A673 (cell line): ENCODE measurements at regions not wholly inside any gene's neighbourhood (a gene's known extent, or its start where the extent isn't known, plus 50 kb on each side); places are given as distances from the start of the nearest gene placed in this dataset.

ENCODE experiments used
- BruUV-seq: library from RNA; stranded (reverse); fragments of 400-500 nt; replicated peaks from 2 replicates; lab custom pipeline; 2021; lab: Mats Ljungman, UMichigan
- CTCF ChIA-PET: fragments of 300-600 bp; sonication (Branson Sonifier 250); formaldehyde crosslinking; loops from one replicate; lab custom pipeline; 2022; ENCODE audit warnings: antibody characterized with exemption; lab: Charles Lee
- POLR2A ChIA-PET: fragments of 300-600 bp; sonication (Branson Sonifier 250); formaldehyde crosslinking; loops from one replicate; lab custom pipeline; 2022; ENCODE audit warnings: antibody characterized with exemption; ENCODE audit not compliant: low non-redundant PET; lab: Charles Lee
- DNase-seq: peaks from one replicate; pipeline ENCODE4 v3.0.0-alpha.2; 2015; ENCODE audit warnings: low spot score
- H3K27ac ChIP-seq: fragments of 200-600 bp; sonication (generic); 2 replicates; pipeline ENCODE4 v1.5.1; 2016; ENCODE audit warnings: mixed run types, low read depth, mild to moderate bottlenecking, mixed read lengths, antibody characterized with exemption, low read length; ENCODE audit not compliant: poor library complexity, severe bottlenecking
- H3K27me3 ChIP-seq: fragments of 200-600 bp; sonication (generic); replicated peaks from 2 replicates; pipeline ENCODE4 v1.6.1; 2017; ENCODE audit warnings: mixed run types, low read depth, mild to moderate bottlenecking, mixed read lengths, antibody characterized with exemption, low read length; ENCODE audit not compliant: insufficient read depth, poor library complexity
- H3K36me3 ChIP-seq: fragments of 200-600 bp; sonication (generic); 2 replicates; pipeline ENCODE4 v1.6.1; 2016; ENCODE audit warnings: mixed run types, mild to moderate bottlenecking, mixed read lengths, antibody characterized with exemption, low read length; ENCODE audit not compliant: insufficient read depth, poor library complexity, severe bottlenecking
- H3K4me1 ChIP-seq: fragments of 200-600 bp; sonication (generic); 2 replicates; pipeline ENCODE4 v1.6.1; 2017; ENCODE audit warnings: mixed run types, mild to moderate bottlenecking, mixed read lengths, antibody characterized with exemption, low read length; ENCODE audit not compliant: insufficient read depth, poor library complexity, severe bottlenecking
- H3K4me3 ChIP-seq: fragments of 200-600 bp; sonication (generic); 2 replicates; pipeline ENCODE4 v1.5.1; 2016; ENCODE audit warnings: low read depth, mixed run types, mild to moderate bottlenecking, mixed read lengths, low read length; ENCODE audit not compliant: poor library complexity, severe bottlenecking
- H3K9me3 ChIP-seq: fragments of 200-600 bp; sonication (generic); 2 replicates; pipeline ENCODE4 v1.6.1; 2016; ENCODE audit warnings: mixed run types, low read depth, mild to moderate bottlenecking, mixed read lengths, antibody characterized with exemption, low read length; ENCODE audit not compliant: poor library complexity, severe bottlenecking
- EZH2 ChIP-seq: fragments of 200-600 bp; sonication (generic); IDR thresholded peaks from 2 replicates; pipeline ENCODE4 v1.6.1; 2017; ENCODE audit warnings: borderline replicate concordance, low read depth, mild to moderate bottlenecking, mixed read lengths, antibody characterized with exemption, low read length; ENCODE audit not compliant: poor library complexity, severe bottlenecking
- intact Hi-C: fragments of 100-400 bp; cut with micrococcal nuclease; formaldehyde crosslinking; loops from one replicate; pipeline ENCODE4 v1.10.0; 2022; ENCODE audit not compliant: unreplicated experiment
- TF ChIP-seq, protein P1 (sequence below): fragments of 300-800, 200-600 bp; sonication (generic); conservative IDR thresholded peaks from 2 replicates; pipeline ENCODE4 v1.5.1; 2017; ENCODE audit warnings: low read depth, mild to moderate bottlenecking, antibody characterized with exemption, low read length, moderate library complexity, mixed read lengths

DNA sequence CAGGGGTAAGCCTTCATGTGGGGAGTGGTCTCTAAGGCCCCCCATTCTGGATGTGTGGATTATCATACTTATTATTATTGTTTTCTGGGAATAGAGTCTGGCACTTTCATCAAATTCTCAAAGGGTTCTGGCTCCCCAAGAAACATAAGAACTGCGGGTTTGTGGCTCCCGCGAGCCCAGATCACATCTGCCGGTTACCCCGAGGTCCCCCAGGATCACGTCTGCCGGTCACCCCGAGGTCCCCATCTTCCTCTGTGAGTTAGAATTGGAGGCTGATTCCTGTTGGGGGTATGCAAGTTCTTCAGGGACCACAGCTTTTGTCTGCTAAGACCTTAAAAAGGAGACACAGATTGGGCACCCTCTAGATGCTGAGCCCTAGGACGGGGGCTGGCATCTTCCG is 116.7 kb upstream of the FRMD1 start:
- no TSS peak for BruUV-seq

DNA sequence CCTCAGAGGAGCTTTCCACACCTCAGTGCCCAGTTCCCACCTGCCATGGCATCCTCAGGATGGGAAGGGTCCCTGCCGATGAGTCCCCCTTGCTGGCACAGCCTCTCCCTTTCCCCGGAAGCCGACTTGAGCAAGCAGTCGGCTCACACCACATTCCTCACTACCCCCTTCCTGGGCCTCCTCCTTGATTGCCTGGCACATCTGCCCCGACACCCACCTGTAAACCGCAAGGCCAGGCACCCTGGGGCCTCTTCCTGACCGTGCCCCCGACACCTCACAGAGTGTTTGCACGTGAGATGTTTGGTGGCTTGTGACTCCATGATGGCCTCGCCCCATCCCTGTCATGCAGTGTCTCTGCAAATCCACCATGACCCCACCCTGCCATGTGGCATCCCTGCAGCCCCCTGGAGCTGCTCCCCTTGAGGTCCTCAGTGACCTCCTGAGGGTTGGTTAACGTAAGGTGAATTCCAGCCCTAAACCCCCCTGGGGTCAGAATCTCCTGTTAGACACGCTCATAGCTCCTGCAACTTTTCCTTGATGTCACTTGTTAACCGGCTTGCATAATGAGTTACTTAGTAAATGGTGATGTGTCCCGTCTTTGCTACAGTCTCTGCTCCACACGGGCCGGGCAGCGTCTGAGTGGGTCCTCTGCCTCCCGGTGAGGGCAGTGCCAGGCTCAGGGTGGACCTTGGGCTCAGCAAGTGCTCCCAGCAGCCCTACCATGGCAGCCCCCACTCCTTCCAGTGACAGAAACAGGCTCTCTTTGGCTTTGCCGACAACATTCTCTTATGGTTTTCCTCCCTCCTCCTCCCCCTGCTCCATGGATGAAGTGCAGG is 115.9 kb upstream of the FRMD1 start:
- CTCF ChIA-PET, result interaction anchor here (0.6 kb wide), 1 partner anchor 21 kb away, joined by 4 read pairs; no protein-coding TSS in a partner anchor

More for the DNA sequence above, 116.7 kb upstream of the FRMD1 start:
- H3K4me3 ChIP-seq, result no peak overlapping the region
- intact Hi-C loops, result no loop called here
- no peak for TF ChIP-seq EZH2
- TF ChIP-seq, protein P1, sequence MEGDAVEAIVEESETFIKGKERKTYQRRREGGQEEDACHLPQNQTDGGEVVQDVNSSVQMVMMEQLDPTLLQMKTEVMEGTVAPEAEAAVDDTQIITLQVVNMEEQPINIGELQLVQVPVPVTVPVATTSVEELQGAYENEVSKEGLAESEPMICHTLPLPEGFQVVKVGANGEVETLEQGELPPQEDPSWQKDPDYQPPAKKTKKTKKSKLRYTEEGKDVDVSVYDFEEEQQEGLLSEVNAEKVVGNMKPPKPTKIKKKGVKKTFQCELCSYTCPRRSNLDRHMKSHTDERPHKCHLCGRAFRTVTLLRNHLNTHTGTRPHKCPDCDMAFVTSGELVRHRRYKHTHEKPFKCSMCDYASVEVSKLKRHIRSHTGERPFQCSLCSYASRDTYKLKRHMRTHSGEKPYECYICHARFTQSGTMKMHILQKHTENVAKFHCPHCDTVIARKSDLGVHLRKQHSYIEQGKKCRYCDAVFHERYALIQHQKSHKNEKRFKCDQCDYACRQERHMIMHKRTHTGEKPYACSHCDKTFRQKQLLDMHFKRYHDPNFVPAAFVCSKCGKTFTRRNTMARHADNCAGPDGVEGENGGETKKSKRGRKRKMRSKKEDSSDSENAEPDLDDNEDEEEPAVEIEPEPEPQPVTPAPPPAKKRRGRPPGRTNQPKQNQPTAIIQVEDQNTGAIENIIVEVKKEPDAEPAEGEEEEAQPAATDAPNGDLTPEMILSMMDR, result no peak
- CTCF ChIA-PET, result interaction anchor here (0.6 kb wide), 1 partner anchor 22 kb away, joined by 4 read pairs; no protein-coding TSS in a partner anchor
- H3K27ac ChIP-seq, result peak overlapping the region; percentile 17
- peaks cover 35% of the 10 kb centered on the region for H3K4me1 ChIP-seq
- H3K9me3 ChIP-seq, result no peaks in the 10 kb centered on the region
- no peak for DNase-seq
- POLR2A ChIA-PET, result no interaction called here
- no peaks in the 10 kb centered on the region for H3K36me3 ChIP-seq
- no peaks in the 10 kb centered on the region for H3K27me3 ChIP-seq

DNA sequence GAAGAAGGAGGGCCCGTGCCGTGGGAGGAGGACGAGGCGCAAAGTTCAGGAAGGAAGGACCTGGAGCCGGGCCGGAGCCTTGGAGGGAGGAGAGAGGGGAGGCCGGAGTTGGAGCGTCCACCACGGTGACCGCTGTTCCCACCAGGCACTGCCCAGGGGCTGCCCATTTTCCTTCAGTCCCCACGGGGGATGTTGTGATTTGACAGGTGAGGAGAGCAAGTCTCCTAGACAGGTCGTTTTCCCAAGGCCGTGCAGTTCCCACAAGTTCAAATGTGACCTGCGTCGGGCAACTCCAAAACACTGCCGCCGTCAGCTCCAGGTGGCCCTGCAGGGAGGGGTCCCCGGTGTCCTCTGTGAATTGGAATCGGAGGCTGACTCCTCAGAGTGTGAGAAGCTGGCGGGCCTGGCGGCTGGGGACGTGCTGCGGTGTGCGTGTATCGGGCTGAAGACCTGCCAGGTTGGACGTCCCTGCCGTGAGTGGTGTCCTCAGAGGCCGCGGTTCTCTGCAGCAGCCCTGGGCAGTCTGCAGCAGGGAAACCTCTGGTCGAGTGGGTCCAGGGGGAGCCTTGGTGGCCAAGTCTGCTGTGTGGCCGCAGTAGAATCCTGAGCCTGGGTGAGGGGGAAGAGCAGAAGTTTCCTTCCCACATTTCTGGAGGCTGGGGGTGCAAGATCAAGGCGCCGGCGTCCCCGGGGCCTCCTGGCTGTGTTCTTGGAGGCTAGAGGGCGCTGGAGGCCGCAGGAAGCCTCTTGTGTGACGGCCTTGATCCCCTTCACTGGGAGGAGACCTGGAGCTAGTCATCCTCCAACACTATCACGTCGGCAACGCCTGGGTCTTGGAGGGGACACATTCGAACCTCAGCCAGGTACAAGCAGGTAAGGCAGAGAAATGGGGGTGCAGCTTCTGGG is 115.1 kb upstream of the FRMD1 start:
- DNase-seq, result no peak
- TF ChIP-seq, protein P1, result no peak
- TF ChIP-seq EZH2, result no peak
- H3K27ac ChIP-seq, result peak overlapping the region; percentile 64
- ChIA-PET CTCF (no interaction called here), POLR2A (no interaction called here)
- no peaks in the 10 kb centered on the region for H3K9me3 ChIP-seq
- no peak overlapping the region for H3K4me3 ChIP-seq
- peaks cover 35% of the 10 kb centered on the region for H3K4me1 ChIP-seq
- BruUV-seq, result no TSS peak
- no peaks in the 10 kb centered on the region for H3K36me3 ChIP-seq
- intact Hi-C loops, result no loop called here
- H3K27me3 ChIP-seq, result no peaks in the 10 kb centered on the region

More for the DNA sequence above, 115.9 kb upstream of the FRMD1 start:
- intact Hi-C loops, result no loop called here
- BruUV-seq, result no TSS peak
- POLR2A ChIA-PET, result no interaction called here
- no peaks in the 10 kb centered on the region for H3K36me3 ChIP-seq
- no peaks in the 10 kb centered on the region for H3K27me3 ChIP-seq
- peak overlapping the region; percentile 17 for H3K27ac ChIP-seq
- peaks cover 35% of the 10 kb centered on the region for H3K4me1 ChIP-seq
- no peaks in the 10 kb centered on the region for H3K9me3 ChIP-seq
- DNase-seq, result no peak
- no peak overlapping the region for H3K4me3 ChIP-seq
- TF ChIP-seq EZH2, result no peak
- TF ChIP-seq, protein P1, result no peak; the same call in 1 of the 2 replicates
